HG02798 (cell line): ENCODE measurements at regions not wholly inside any gene's neighbourhood (a gene's known extent, or its start where the extent isn't known, plus 50 kb on each side); places are given as distances from the start of the nearest gene placed in this dataset.
"Not testable (repeated sequence)": the region's sequence is repeated elsewhere in the genome, so short reads cannot be mapped to it uniquely, and the experiment has no call there.

Experiments
- ATAC-seq: cut with Tn5 transposase; IDR thresholded peaks from one replicate; pipeline ENCODE4 v1.9.1; 2021; ENCODE audit warnings: mild to moderate bottlenecking; ENCODE audit not compliant: unreplicated experiment, poor library complexity

DNA sequence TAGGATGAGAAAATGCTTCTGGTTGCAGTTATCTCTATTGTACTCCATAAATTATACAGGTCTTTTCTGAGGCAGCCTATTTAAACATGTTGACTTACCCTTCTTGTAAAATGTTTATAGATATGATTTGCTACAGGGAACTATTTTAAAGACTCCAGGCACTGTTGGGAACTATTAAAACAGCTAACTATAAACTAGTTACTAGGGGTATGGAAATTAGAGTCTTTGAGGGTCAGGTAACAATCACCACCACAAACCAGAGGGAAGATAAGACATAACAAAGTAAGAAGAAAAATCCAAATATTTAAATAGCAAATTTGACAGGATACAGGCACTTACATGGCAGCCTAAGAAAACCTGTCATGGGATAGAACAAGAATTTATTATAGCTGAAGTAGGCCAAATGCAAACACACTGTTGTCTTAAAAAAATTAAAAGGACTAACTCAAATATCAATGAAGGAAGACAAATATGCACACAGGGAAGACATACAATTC is 251.0 kb upstream of the CWC22 start:
- ATAC-seq: no peak

DNA sequence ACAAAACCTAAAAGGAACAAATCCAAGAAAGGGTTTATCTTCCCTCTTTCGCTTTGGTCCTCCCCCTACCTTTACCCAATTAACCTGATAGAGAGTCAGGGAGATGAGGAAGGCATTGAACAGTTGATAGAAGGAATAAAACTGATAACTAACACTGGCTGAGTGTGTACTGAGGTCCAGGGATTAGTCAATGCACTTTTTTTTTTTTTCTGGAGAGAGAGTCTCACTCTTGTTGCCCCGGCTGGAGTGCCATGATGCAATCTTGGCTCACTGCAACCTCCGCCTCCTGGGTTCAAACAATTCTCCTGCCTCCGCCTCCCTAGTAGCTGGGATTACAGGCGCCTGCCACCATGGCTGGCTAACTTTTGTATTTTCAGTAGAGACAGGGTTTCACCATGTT is 250.2 kb upstream of the CWC22 start:
- ATAC-seq: no peak

DNA sequence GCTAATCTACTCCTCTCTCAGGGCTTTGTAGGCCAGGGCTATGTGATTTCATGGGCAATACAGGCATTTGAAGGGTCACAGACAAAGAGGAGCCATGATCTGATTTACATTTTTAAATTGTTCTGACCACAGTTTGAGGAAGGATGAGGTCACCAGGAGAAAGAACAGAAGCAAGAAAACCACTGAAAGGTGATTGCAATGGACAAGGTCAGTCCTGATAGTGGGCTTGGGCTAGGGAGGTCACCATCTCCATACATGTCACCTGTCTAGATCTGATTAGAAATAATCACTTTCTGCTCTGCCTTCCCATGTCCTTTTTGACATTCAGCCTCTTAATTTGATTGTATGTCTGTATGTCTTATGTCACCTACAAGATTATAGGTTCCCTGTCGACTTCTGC is 248.9 kb upstream of the CWC22 start:
- no peak for ATAC-seq

DNA sequence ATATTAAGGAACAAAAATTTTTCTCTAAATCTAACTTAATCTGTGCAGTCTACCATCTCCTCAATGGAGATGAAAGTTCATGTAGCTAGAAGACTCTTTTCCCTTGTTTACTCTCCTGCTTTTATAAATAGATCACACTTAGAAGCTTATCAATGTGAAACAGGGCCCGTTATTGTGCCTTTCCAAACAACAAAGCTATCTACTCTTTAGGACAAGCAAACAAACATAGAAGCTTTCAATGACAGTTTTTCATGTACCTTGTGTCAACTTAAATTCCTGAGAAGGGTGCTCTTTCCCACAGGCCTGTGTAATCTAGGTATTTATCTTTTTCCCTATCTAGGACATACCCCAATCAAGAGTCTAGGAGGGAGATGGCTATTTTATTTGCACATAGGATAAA is 247.8 kb upstream of the CWC22 start:
- no peak for ATAC-seq

DNA sequence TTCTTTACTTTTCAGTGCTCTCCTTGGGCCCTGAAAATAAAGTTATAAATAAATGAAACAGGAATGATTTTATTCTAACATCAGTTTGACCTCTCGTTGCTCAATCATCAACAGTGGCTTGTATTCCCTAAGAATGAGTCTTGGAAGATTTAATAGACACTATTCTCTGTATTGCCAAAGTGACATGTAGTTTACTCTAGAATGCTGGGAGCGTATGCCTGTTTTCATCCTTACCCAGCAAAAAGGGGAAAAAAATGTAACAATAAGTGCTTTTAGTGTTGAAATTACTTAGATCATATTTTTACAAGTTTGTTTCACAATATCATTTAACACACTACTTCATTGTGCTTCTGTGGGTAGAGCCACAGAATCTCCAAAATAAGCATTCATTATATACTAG is 240.6 kb upstream of the CWC22 start:
- ATAC-seq: no peak

DNA sequence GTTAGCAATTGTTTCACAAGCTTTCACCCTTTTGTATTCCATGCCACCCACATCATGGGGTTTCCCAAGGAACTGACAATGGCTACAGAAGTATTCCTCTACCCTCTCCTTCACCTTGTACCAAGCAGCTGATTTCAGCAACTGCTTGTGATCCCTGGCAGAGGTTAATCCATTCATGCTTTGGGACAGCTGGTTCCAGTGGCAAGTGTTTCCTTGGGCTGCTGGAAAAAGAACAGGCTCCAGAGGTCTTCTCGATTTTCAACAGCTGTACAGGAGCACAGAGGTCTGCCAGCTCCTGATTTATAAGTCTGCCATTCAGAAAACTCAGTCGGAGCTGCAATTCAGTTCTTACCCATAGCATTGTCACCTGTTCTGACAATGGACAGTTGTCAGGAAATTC is 239.2 kb upstream of the CWC22 start:
- no peak for ATAC-seq

- ATAC-seq: peak; percentile 42
Measured at GRCh38 chr2:180240774-180241173, 233.7 kb upstream of the CWC22 start.

DNA sequence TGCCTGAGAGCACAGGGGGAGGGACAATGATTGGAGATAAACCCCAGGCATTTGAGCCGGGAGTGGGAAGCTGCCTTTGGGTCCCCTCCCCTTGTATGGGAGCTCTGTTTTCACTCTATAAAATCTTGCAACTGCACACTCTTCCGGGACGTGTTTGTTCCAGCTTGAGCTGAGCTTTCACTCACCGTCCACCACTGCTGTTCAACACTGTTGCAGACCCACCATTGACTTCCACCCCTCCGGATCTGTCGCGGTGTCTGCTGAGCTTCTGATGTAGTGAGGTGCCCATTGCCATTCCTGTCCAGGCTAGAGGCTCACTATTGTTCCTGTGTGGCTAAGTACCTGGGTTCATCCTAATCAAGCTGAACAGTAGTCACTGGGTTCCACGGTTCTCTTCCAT is 231.6 kb upstream of the CWC22 start:
- no peak for ATAC-seq

GRCh38 chr2:180236061-180236460 is 229.0 kb upstream of the CWC22 start:
- ATAC-seq: not testable (repeated sequence)

GRCh38 chr2:180235506-180235905 is 228.4 kb upstream of the CWC22 start:
- not testable (repeated sequence) for ATAC-seq

DNA sequence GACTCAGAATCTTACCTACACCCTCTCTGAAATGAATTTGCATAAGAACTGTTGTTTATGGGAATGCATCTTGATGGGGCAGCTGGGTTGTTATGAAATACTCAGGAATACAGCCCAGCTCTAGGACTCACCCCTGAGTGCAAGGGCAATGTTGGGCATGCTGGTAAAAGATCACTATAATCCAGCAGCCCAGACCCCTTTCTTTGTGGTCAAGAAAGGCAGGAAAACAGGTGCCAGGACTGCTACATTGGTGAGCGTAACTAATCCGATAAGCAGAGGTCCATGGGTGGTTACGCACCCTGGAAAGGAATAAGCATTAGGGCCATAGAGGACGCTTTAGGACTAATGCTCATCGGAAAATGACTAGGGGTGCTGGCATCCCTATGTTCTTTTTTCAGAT is 227.9 kb upstream of the CWC22 start:
- not testable (repeated sequence) for ATAC-seq

DNA sequence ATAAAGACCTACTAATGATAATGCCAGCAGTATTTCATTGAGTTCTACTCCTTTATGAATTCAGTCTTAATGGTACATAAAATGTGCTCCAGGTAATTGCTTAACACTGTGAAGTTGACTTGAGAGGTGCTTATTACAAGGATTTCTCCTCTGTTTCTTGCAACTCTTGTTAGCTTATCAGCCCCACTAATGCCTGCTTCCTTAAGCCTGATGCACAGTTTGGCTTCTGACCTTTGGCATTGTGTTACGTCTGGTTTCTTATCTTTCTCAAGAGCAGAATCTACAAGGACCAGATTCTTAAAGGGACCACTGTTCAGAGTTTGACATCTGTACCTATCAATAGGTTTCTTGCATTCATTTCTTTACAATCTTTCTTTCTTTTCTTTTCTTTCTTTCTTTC is 223.9 kb upstream of the CWC22 start:
- ATAC-seq: no peak

- no peak for ATAC-seq
Measured at GRCh38 chr2:180227461-180227860, 220.4 kb upstream of the CWC22 start.

- no peak for ATAC-seq
Measured at GRCh38 chr2:180225118-180225517, 218.0 kb upstream of the CWC22 start.

- ATAC-seq: no peak
Measured at GRCh38 chr2:180222644-180223043, 215.5 kb upstream of the CWC22 start.

DNA sequence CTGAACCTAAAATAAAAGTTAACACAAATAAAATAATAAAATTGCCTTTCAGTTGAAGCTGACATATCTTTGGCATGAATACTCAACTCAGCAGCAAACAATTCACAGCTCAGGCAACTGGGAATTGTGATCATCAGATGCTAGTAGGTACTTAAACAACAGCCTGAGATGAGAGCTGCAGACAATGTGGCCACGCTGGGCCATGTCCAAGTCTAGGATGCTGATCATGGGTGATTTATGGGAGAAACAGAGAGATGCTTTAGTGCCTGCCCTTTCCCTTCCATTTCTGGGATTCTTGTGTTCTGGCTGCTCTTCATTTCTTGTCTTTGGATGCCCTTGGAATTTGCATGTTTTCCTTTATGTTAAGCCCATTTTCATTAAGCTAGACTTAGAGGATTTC is 212.4 kb upstream of the CWC22 start:
- no peak for ATAC-seq

DNA sequence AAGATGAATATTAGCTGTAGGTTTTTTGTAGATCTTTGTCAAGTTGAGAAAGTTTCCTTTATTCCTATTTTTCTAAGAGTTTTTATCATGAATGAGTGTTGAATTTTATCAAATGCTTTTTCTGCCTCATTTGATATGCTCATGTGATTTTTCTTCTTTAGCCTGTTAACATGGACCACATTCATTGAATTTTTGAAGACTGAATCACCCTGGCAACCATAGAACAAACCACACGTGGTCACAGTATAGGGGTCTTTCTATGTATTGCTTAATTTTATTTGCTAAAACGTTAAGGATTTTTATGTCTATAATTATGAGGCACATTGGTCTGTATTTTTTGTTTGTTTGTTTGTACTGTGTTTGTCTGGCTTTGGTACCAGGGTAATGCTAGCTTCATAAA is 201.7 kb upstream of the CWC22 start:
- no peak for ATAC-seq

- no peak for ATAC-seq
Measured at GRCh38 chr2:180205621-180206235, 198.6 kb upstream of the CWC22 start.

DNA sequence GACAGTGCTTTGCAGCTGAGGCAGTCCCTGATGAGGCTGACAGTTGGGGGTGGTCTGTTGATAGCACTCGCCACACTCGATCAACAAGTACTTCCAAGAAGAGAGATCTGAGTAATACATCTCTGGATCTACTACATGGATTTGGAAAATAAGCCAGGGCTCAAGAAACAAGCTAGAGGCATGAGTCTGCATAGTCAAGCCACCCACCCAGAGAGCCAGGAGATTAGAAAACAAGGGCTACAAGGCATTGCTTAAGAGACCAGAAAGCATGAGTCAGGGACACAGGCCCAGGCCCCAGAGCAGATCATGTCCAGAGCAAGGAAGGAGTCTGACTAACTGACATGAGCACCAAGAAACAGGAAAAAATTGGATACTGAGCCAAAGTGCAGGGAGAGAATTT is 196.9 kb upstream of the CWC22 start:
- ATAC-seq: no peak

- ATAC-seq: no peak
Measured at GRCh38 chr2:180202467-180202951, 195.4 kb upstream of the CWC22 start.

DNA sequence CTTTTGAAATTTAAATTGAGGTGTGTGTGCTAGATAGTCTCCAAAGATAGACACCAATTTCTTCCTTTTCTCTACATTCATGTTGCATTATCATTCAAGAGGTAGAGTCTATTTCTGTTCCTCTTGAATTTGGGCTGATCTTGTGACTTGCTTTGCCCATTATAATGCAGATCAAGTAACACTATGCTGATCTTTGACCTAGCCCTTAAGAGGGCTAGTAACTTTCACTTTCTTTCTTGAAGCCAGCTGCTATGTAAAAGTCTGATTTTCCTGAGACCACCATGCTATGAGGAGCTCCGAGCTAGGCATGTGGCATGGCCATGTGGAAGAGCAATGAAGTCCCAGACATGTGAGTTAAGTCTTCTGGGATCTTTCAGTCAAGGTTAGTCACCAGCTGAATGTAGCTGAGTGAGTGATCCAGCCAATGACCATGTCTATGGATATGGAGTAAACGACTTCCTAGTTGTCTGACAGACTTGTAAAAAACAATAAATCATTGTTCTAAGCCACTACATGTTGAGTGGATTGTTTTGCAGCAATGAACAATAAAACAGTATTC is 189.4 kb upstream of the CWC22 start:
- no peak for ATAC-seq

- no peak for ATAC-seq
Measured at GRCh38 chr2:180195847-180196246, 188.8 kb upstream of the CWC22 start.
